ENCODE measurements at regions not wholly inside any gene's neighbourhood (a gene's known extent, or its start where the extent isn't known, plus 50 kb on each side); places are given as distances from the start of the nearest gene placed in this dataset.

- no peak for TF ChIP-seq SUZ12 (IDR thresholded peaks at IDR 0.05)
- TF ChIP-seq TARDBP (IDR thresholded peaks at IDR 0.05), result no peak
- TF ChIP-seq NFRKB (IDR thresholded peaks at IDR 0.05), result no peak
- TF ChIP-seq FOXA1 (IDR thresholded peaks at IDR 0.05), result no peak
- TF ChIP-seq FOXK2 (IDR thresholded peaks at IDR 0.05), result no peak
- TF ChIP-seq ZNF384 (IDR thresholded peaks at IDR 0.05), result no peak
- TF ChIP-seq HDGF (IDR thresholded peaks at IDR 0.05; ENCODE audit: borderline replicate concordance), result no peak
- no peak for TF ChIP-seq BHLHE40 (IDR thresholded peaks at IDR 0.05; ENCODE audit: borderline replicate concordance)
- no peak for TF ChIP-seq ELF4 (IDR thresholded peaks at IDR 0.05)
Observed at GRCh38 chr4:112778520-112778919, 141.6 kb downstream of the LARP7 start.

Data from HEK293T (cell line).